Occipital lobe (tissue), 1 donor: ENCODE measurements at regions not wholly inside any gene's neighbourhood (a gene's known extent, or its start where the extent isn't known, plus 50 kb on each side); places are given as distances from the start of the nearest gene placed in this dataset.

ENCODE experiments used
- DNase-seq: peaks from one replicate; lab custom pipeline; 2025; lab: John Stamatoyannopoulos, UW

DNA sequence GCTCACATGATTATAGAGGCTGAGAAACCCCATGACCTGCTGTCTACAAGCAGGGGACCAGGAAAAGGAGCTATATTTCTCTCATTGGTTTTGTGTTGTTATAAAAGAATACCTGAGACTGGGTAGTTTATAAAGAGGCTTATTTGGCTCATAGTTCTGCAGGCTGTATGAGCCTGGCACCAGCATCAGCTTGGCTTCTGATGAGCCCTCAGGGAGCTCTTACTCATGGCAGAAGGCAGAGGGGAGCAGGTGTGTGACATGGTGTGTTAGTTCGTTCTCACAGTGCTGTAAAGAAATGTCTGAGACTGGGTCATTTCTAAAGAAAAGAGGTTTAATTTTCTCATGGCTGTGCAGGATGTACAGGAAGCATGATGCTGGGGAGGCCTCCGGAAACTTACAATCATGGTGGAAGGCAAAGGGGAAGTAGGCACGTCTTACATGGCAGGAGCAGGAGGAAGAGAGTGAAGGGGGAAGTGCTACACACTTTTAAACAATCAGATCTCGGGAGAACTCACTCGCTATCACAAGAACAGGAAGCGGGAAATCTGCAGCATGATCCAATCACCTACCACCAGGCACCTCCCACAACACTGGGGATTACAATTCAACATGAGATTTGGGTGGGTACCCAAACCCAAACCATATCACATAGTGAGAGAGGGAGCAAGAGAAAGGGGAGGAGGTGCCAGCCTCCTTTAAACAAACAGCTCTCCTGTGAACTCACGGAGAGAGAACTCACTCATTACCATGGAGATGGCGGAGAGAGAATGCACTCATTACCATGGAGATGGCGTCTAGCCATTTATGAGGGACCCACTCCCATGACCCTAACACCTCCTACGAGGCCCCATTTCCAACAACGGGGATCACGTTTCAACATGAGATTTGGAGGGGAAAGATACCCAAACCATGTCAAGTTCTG is 133.4 kb downstream of the JCAD start:
- no peak for DNase-seq

DNA sequence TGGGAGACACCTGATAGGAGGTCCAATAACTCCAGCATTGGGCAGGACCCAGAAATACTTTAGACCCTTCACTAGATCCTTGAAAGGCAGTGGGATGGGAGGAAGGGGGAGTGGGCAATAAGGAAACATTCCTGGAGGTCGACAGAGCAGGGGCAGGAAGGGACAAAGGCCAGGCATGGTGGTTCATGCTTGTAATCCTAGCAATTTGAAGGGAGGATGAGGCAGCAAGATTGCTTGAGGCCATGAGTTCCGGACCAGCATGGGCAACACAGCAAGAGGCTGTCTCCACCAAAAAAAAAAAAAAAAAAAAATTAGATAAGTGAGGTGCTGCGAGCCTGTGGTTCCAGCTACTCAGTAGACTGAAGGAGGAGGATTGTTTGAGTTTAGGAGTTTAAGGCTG is 134.9 kb downstream of the JCAD start:
- no peak for DNase-seq

DNA sequence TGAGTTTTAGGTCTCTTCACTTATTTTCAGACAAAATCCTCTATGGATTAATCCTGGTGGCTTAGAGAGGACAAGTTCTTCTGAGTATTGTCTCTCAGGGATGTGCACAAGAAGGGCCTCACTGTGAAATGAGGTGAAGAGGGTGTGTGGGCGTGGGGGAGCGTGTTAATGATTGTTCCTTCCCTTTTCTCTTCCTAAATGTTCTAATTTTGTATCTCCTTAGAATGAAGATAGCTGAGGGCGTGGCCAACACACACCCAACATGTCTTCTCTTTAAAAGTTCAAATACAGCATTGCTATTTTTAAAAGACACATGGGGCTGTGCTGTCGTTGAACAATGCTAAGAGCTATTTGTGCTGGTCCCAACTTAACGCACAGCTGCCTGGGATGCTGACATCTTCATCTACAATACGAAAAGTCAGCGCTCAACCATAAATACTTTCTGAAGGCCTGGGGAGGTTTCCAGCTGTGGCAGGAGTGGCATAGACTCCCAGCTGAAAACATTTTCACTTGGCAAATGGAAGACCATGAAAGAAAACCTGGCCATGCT is 135.9 kb downstream of the JCAD start:
- DNase-seq = no peak

DNA sequence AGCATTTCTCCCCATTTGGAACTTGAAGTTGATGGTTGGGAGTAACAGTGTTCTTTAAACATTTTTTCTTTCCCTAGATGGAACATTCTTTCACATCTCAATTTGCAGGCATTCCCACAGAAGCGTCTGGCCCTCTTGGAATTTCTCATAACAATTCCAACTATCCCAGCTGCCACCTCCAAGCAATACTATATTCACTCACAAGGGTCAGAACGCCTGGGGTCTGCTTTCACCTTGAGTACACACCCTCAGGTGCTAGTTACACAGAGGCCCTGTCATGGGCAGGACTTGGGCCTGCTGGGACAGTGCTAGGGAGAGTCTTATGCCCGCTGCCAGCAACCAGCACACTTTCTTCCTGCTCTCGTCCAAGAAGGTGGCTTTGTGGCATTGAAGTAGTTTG is 136.5 kb downstream of the JCAD start:
- no peak for DNase-seq

DNA sequence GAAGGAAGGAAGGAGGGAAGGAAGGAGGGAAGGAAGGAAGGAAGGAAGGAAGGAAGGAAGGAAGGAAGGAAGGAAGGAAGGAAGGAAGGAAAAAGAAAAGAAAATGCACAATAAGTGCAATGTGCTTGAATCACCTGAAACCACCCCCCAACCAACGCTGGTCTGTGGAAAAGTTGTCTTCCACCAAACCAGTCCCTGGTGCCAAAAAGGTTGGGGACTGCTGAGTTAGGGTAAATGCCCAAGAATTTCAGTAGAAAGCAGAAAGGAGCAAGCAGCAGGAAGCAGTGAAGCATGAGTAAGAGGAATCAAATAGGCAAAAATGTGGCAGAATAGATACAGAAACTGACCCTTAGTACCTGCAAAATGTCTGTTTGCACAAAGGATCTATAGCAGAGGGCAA is 137.2 kb downstream of the JCAD start:
- DNase-seq = no peak

DNA sequence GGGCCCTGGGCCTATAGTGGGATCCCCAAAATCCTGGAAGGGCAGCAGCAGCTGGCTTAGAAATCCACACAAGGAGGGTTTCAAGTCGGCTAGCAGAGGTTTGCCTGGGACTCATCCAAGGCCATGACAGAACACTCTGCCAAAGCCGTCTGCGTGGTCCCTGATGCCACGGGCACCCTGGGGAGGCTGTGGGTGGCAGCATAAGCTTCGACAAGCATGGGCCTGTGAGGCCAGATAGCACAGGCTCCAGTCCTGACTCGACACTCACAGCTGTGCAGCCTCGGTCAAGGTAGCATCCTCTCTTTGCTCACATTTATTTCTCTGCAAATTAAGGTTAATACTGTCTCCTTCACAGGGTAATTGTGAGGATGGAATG is 138.3 kb downstream of the JCAD start:
- no peak for DNase-seq

DNA sequence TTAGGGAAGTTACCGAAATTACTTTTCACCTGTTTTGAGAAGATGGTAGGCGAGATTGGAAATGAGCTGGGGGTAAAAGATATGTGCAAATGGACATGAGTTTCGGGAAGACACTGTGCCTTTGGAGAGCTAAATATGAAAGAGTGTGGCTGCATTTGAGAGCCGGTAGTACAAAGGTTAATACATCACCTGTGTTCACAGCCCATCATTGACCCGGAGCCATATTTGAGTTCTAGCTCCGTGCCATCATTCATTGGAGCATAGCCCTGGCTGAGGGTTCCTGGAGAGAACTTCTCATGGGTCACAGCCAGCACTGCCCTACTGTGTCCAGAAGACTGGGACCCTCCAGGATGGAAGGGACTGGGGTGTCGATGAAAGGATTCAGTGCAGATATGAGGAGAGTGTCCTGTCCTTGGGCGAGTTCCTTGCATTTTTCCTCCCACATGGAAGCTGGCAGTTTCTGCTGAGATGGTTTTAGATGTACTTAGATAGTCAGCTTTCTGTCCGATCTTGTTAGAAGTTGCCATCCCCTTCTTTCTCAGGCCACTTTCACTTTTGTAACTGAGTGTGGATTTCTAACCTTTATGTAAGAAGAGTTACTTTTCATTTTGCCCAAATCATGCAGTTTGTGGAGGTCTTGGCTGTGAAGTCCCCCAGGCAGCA is 138.8 kb downstream of the JCAD start:
- no peak for DNase-seq

DNA sequence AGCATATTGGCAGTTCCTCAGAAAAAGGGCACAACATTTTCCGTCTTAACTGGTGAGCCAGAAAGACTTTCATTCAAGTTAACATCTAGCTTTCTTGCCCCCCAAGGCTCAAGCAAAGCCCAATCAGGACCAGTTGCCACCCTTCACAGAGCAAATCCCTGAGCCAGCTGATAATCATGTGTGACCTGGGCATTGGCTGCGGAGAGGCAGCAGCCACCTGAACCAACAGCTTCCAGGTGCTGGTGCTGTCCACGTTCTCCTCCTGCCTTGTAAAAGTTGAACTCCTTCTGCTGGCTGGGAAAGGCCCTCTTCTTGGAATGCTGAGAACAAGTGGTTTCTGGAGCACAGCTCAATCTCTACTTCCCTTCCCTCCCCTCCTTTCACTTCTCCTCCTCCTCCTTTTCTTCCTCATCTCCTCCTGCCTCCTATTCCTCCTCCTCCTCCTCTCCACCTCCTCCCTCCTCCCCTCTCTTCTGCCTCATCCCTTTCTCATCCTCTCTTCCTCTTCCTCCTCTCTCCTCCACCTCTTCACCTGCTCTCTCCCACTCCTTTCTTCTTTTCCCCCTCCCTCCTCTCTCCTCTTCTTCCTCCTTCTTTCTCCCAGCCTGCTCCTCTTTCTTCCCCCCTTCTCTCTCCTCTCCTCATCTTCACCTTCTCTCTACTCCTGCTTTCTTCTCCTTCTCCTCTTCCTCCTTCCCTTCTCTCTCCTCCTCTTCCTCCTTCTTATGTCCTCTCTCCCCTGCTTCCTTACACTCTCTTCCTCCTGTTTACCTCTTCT is 140.6 kb downstream of the JCAD start:
- no peak for DNase-seq

DNA sequence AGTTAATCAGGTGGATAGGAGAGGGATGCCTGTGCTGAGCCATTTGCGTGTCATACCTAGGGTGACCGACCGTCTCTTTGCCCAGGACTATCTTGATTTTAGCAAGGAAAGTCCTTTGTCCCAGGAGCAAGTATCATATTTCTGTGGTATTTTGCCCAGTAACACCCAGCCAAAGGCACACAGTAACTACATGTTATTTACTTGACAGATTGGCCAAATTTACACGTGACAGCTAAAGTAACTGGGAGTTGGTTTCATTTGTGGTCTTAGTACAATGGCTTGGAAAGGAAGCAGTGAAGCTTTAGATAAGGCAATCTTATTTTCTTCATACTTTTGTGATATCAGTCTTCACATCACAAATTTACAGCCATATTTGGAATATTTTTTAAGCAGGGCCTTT is 142.1 kb downstream of the JCAD start:
- DNase-seq = no peak

DNA sequence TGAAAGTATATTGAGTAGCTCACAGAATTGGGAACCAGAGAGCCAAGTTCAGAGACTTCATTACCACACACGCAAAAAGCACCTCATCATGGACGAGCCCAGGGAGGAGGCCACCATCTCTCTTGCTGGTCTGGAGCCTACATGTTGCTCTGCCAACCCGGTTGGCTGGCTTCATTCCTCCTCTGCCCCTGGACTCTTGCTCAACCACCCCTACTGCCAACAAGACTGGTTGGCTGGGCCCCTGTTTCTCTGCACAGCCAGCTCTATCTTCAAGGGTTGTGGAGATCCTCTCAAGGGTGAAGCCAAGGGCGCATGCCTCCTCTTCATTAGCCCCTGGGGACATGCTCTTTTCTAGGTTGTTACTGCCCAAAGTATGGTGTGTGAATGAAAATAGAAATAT is 142.7 kb downstream of the JCAD start:
- DNase-seq = no peak

DNA sequence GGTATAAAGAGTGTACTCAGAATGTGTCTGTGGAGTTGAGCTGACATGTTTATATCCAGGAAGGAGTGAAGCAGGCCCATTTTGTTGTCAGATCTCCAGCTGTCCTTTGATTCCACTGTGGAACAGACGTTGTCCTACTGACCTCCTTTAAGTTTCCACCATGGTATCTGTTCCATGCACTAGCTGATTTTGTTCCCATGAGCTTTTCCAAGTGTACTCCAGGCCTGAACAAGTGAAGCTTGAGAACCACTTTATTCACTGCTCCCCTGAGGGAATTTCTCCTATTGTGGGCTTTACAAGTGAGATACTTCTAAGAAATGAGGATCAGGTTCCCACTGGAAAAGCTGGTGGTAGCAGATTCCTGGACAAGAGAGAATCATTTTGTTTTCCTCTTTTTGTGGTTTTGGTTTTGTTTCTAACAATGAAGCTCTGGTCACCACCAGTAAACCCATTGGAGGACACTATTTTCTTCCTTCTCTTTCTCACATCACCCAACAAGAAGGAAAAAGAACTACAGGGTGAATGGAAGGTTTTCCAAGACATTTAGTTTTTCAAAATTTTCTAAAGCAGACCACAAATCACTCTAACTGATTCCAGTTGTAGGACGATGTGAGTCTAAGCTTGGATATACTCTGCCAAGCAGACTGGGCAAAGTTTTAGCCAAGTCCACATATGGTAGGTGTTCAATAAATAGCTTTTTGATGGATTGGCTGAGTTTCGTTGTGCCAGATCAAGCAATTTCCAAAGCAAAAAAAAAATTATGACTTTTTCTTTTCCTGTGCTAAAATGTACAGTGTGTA is 144.2 kb downstream of the JCAD start:
- DNase-seq = no peak

DNA sequence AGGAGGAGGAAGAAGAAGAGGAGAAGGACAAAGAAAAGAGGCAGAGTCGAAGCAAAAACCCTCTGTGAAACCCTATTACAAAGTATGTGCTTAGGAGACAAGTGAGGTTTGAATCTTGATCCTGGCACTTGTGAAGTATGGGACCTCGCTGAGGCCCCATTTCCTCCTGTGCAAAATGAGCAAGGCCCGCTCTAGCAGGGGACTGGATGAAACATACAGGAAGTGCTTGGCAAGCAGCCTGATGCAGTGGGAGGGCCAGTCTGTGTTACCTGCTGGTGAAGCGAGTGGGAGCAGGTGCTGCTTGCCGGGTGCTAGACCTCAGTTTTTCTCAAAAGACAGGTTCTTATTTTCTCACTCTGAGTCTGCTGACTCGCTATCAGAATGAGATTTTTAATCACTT is 150.4 kb downstream of the JCAD start:
- no peak for DNase-seq

DNA sequence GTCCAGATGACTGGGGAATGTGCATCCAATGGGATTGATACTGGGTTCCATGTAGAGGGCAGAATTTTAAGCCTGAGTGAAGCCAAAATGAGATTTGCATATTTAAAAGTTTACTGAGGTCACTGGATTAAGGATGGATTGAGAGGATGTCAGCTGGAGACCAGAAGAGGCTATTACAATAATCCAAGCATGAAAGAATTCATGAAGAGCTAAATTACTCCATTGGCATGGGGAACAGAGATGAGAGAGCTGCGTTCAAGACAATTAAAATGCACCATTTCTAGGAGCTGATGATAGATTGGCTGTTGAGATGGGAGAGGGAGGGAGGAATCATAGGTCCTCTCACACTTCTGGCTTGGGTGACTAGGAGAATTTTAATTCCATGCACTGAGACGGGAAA is 158.5 kb downstream of the JCAD start:
- DNase-seq = no peak

DNA sequence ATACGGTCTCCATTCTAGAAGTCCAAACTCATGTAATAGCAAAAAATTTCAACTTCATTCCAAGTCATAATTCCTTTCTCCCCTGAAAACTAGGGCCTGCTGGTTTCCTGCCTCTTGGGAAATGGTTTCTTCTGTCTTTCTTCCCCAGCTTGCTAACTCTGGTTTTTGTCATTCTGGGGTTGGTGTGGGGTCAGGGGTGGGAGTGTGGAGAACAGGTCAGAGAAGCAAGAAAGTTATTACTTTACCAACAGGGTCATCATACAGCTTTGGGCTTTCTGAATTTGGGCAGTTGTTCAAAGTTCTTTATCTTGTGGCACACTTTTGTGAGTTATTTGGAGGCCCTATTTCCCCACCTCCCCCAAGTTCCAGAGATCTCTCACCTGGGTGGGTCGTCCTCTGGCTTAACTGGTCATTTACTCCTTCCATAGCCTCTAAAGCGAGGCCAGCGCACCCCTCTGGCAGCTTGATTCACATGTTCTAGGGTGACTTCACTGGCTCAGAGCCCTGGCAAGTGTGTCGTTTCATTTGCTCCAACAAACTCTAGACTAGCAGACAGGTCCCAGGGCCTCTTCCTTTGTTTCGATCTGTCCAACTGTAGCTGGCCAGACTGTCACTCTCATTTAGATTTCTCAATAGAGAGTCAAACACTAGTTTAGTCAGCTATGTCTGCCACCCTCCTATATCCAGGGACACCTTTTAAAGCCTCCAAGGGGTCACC is 161.2 kb downstream of the JCAD start:
- DNase-seq = no peak

DNA sequence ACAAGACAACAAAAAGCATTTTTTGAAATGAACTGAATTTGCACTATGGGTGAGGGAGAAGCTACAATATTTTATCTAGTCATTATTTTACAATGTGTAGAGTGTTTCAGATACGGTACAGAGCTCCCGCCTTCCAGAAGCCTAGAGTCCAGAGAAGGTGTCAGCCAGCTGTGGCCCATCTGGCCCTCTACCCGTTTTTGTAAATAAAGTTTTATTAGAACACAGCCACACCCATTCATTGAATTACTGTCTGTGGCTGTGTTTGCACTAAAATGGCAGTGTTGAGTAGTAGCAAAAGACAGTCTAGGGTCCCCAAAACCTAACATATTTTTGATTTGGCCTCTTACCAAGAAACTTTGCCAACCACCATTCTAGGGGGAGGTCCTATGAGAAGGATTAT is 162.0 kb downstream of the JCAD start:
- DNase-seq = no peak

DNA sequence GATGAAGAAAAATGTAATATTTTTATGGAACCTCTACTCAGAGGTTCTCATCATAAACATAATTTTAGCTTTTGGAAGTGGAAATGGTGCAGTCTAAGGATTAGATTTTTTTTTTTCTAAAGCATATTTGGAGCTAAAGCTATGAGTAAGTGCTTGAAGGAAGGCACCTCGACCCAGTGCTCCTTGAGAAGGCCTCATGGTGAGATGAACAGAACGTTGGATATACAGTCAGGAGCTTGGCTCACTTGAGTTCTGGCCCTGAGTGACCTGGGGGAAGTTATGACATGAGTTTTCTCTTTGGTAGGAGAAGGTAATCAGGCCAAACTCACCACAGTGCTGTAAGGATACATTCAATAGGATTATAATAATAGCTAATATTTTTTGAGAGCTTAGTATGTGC is 163.3 kb downstream of the JCAD start:
- no peak for DNase-seq

DNA sequence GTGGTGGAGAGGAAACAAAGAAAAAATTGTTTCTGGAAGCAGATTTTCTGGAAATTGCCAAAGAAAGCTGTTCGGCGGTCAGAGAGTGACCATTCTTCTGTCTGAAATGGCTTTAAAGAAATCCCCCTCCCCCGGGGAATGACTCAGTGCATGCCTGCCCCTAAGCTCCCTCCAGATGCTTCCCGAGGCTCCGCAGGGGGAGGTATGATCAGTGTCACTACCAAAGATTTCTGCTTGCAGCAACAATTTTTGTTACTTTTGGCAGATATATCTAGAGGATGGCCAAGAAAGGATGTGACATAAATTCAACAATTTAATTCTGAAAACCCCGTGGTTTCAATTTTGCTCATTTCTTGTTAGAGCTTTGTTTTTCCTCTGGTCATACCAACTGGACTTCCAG is 163.9 kb downstream of the JCAD start:
- no peak for DNase-seq

DNA sequence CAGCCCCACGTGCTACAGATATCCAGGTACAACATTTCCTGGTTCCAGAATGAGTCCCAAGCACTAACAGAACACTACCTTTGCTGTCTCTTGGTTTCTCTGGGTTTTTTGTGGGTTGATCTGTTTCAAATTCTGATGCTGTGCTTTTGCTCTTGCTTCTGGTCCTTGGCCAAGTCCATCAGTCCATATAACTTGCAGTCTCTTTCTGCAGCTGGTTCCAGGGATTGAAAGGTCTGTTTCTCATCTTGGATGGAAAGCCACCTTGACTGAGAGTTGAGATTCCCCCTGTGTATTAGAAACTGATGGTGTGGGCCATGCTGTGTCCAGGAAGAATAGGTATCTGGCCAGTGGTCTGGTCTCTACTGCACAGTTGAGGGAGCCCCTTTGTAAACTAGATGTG is 171.1 kb downstream of the JCAD start:
- no peak for DNase-seq

DNA sequence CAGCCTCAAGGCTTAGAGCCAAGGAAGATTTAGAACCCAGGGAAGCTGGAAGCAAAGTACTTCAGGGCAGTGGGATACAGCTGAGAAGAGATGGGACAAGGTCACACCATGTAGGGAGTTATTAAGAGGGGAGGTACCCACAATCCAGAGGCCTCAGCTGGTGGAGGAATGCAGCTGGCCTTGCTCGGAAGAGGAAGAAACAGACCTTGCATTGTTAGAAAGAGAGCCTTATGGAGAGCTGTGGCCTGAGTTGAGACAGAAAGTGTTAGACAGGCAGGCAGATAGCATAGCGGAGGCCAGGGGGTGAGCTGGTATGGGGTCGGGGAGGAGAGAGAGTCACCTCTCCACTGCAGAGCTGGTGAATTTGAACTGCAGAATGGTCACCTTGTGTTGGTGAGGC is 173.1 kb downstream of the JCAD start:
- DNase-seq = no peak

DNA sequence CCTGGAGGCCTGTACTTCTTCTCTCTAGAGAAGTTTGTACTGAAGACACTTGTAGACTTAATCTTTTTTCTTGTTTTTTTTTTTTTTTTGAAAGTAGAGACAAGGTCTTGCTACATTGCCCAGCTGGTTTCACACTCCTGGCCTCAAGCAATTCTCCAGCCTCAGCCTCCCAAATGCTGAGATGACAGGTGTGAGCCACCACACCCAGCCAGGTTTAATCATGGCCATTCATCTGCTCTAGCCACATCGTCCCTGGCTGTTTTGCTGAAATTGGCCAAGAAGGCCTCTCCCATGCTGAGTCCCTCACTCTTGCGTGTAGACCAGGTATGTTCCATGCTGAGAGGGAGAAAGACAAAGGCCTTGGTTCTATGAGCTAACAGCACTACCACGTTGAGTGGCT is 176.2 kb downstream of the JCAD start:
- no peak for DNase-seq

DNA sequence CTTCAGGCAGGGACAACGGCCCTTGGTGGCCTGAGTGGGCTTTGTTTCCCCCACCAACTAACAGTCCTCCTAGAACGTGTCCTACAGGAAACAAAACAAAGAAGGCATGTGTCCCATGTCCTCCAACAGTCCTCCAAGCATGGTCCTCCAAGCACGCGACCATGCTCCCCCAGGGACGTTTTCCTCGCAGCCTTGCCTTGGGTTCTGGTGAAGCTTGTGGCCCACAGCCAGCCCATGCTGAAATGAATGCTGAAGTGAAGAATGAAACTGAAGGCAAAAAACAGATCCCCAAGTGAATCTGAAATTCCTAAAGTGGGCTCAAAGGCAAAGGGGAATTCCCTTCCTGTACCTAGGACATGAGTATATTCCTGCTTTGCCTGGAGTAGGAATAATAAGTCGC is 176.6 kb downstream of the JCAD start:
- no peak for DNase-seq
